H1 (cell line): ENCODE measurements at regions not wholly inside any gene's neighbourhood (a gene's known extent, or its start where the extent isn't known, plus 50 kb on each side); places are given as distances from the start of the nearest gene placed in this dataset.

Experiments
- CTCF ChIA-PET: fragments of 300-600 bp; sonication (Branson Sonifier 250); formaldehyde crosslinking; loops from one replicate; lab custom pipeline; 2021; ENCODE audit not compliant: partially characterized antibody; lab: Charles Lee
- POLR2A ChIA-PET: fragments of 300-600 bp; sonication (Branson Sonifier 250); formaldehyde crosslinking; loops from one replicate; lab custom pipeline; 2021; ENCODE audit warnings: inconsistent platforms; ENCODE audit not compliant: partially characterized antibody; lab: Charles Lee
- DNase-seq, 2 experiments: peaks; one replicate each; pipeline versions ENCODE4 v3.0.0 to v3.0.0-alpha.2; 2010 to 2022; ENCODE audit warnings: low spot score in 2 of 2, low read depth in 1 of 2, mixed read lengths in 1 of 2
- FAIRE-seq: peaks from 2 replicates; lab custom pipeline; 2011; peaks lifted over from hg19 to GRCh38; lab: Jason Lieb, UNC
- H2AFZ ChIP-seq: 2 replicates; pipeline ENCODE4 v1.8.1; 2012; ENCODE audit warnings: low read length, inconsistent platforms
- H2AK5ac ChIP-seq: 2 replicates; pipeline ENCODE4 v1.6.1; 2013; ENCODE audit warnings: low read depth, low read length
- H2BK120ac ChIP-seq: replicated peaks from 2 replicates; pipeline ENCODE3; 2013; ENCODE audit warnings: low read depth, low read length, inconsistent platforms
- H2BK12ac ChIP-seq: 2 replicates; pipeline ENCODE4 v1.6.1; 2013; ENCODE audit warnings: low read depth, low read length
- H2BK15ac ChIP-seq: 2 replicates; pipeline ENCODE4 v1.6.1; 2013; ENCODE audit warnings: low read length
- H2BK20ac ChIP-seq: 2 replicates; pipeline ENCODE4 v1.6.1; 2013; ENCODE audit warnings: low read length
- H2BK5ac ChIP-seq: 2 replicates; pipeline ENCODE4 v1.6.1; 2013; ENCODE audit warnings: low read depth, low read length
- H3K14ac ChIP-seq: 2 replicates; pipeline ENCODE4 v1.6.1; 2013; ENCODE audit warnings: inconsistent platforms; ENCODE audit not compliant: insufficient read length
- H3K18ac ChIP-seq: 2 replicates; pipeline ENCODE4 v1.6.1; 2013; ENCODE audit warnings: low read length; ENCODE audit errors: extremely low read depth
- H3K23ac ChIP-seq: 2 replicates; pipeline ENCODE4 v1.6.1; 2013; ENCODE audit warnings: inconsistent platforms; ENCODE audit not compliant: insufficient read length
- H3K23me2 ChIP-seq: 2 replicates; pipeline ENCODE4 v1.6.1; 2013; ENCODE audit warnings: low read depth, low read length
- H3K27ac ChIP-seq: 2 replicates; pipeline ENCODE4 v1.6.1; 2011; ENCODE audit warnings: low read depth, low read length, inconsistent platforms
- H3K27me3 ChIP-seq, 4 experiments: replicated peaks in 1 of 4; 1 replicate in 1 of 4; 2 replicates in 3 of 4; pipeline versions ENCODE4 v1.6.1 to v1.8.1; 2011 to 2013; ENCODE audit warnings: low read length in 3 of 4, mild to moderate bottlenecking in 3 of 4, inconsistent platforms in 2 of 4, mixed read lengths in 2 of 4, moderate library complexity in 1 of 4; ENCODE audit not compliant: control insufficient read depth in 3 of 4, insufficient read depth in 3 of 4; ENCODE audit errors: extremely low read depth in 1 of 4
- H3K36me3 ChIP-seq, 4 experiments: 2 replicates each; pipeline versions ENCODE4 v1.6.1 to v1.8.1; 2011 to 2013; ENCODE audit warnings: mild to moderate bottlenecking in 4 of 4, low read length in 3 of 4, moderate library complexity in 2 of 4, control low read depth in 1 of 4, inconsistent platforms in 1 of 4; ENCODE audit not compliant: insufficient read depth in 4 of 4, control insufficient read depth in 2 of 4
- H3K4ac ChIP-seq: replicated peaks from 2 replicates; pipeline ENCODE3; 2013; ENCODE audit warnings: low read length, low read depth, mixed read lengths, inconsistent platforms; ENCODE audit not compliant: insufficient read length
- H3K4me1 ChIP-seq, 4 experiments: replicated peaks in 1 of 4; 1 replicate in 1 of 4; 2 replicates in 3 of 4; pipeline versions ENCODE4 v1.6.1 to v1.8.1; 2011 to 2013; ENCODE audit warnings: low read length in 3 of 4, inconsistent platforms in 2 of 4, mixed read lengths in 1 of 4; ENCODE audit not compliant: insufficient read depth in 4 of 4, control insufficient read depth in 3 of 4
- H3K4me2 ChIP-seq, 2 experiments: 2 replicates each; pipeline versions ENCODE4 v1.6.1 to v1.8.1; 2011 to 2013; ENCODE audit warnings: low read depth in 2 of 2, low read length in 2 of 2, control low read depth in 1 of 2, inconsistent platforms in 1 of 2, mild to moderate bottlenecking in 1 of 2; ENCODE audit not compliant: insufficient read depth in 1 of 2
- H3K4me3 ChIP-seq, 4 experiments: fragments of 200-600, 300-600 bp in 1 of 4; sonication (generic), shearing (Covaris generic), sonication (Bioruptor Twin) in 1 of 4; 2 replicates each; pipeline versions ENCODE4 v1.5.1 to v1.8.1; 2011 to 2016; ENCODE audit warnings: low read length in 4 of 4, low read depth in 3 of 4, control low read depth in 2 of 4, inconsistent platforms in 2 of 4, mild to moderate bottlenecking in 2 of 4, mixed read lengths in 1 of 4, moderate library complexity in 1 of 4; ENCODE audit not compliant: insufficient read depth in 2 of 4; ENCODE audit errors: extremely low read depth in 1 of 4
- H3K56ac ChIP-seq: replicated peaks from 2 replicates; pipeline ENCODE3; 2013; ENCODE audit warnings: low read depth, mild to moderate bottlenecking, mixed read lengths, low read length, inconsistent platforms; ENCODE audit not compliant: insufficient read length
- H3K79me1 ChIP-seq: 2 replicates; pipeline ENCODE4 v1.6.1; 2013; ENCODE audit warnings: low read depth, low read length, control low read depth
- H3K79me2 ChIP-seq, 2 experiments: 2 replicates each; pipeline versions ENCODE4 v1.6.1 to v1.8.1; 2012 to 2013; ENCODE audit warnings: low read length in 2 of 2, mild to moderate bottlenecking in 2 of 2, inconsistent platforms in 1 of 2; ENCODE audit not compliant: insufficient read depth in 2 of 2, control insufficient read depth in 1 of 2
- H3K9ac ChIP-seq, 4 experiments: replicated peaks in 1 of 4; 1 replicate in 1 of 4; 2 replicates in 3 of 4; pipeline versions ENCODE4 v1.6.1 to v1.8.1; 2011 to 2013; ENCODE audit warnings: low read depth in 3 of 4, low read length in 3 of 4, control low read depth in 2 of 4, mild to moderate bottlenecking in 2 of 4, moderate library complexity in 2 of 4, inconsistent platforms in 1 of 4; ENCODE audit errors: extremely low read depth in 1 of 4
- H3K9me3 ChIP-seq, 2 experiments: 2 replicates each; pipeline versions ENCODE4 v1.6.1 to v1.8.1; 2012 to 2013; ENCODE audit warnings: mild to moderate bottlenecking in 2 of 2, moderate library complexity in 2 of 2, control low read depth in 1 of 2, inconsistent platforms in 1 of 2, low read depth in 1 of 2, low read length in 1 of 2, mixed read lengths in 1 of 2; ENCODE audit not compliant: insufficient read depth in 2 of 2
- H4K20me1 ChIP-seq, 2 experiments: replicated peaks in 1 of 2; 2 replicates each; pipeline versions ENCODE3 to v1.8.1; 2011 to 2013; ENCODE audit warnings: inconsistent platforms in 2 of 2, low read length in 2 of 2, mild to moderate bottlenecking in 1 of 2; ENCODE audit not compliant: insufficient read depth in 2 of 2, control insufficient read depth in 1 of 2
- H4K5ac ChIP-seq: 2 replicates; pipeline ENCODE4 v1.6.1; 2013; ENCODE audit warnings: low read length, low read depth, mixed read lengths, inconsistent platforms; ENCODE audit not compliant: insufficient read length
- H4K8ac ChIP-seq: 2 replicates; pipeline ENCODE4 v1.8.0; 2013; ENCODE audit warnings: mild to moderate bottlenecking, moderate library complexity, low read length, inconsistent platforms; ENCODE audit not compliant: insufficient read depth; ENCODE audit errors: extremely low read depth
- H4K91ac ChIP-seq: replicated peaks from 2 replicates; pipeline ENCODE3; 2013; ENCODE audit warnings: low read length, mixed read lengths, inconsistent platforms; ENCODE audit not compliant: insufficient read length
- EGR1 ChIP-seq: IDR thresholded peaks from 2 replicates; pipeline ENCODE4 v1.6.1; 2011; ENCODE audit warnings: low read depth, low read length, borderline replicate concordance
- SRF ChIP-seq: IDR thresholded peaks from 2 replicates; pipeline ENCODE4 v1.6.1; 2011; ENCODE audit warnings: mild to moderate bottlenecking, low read depth, low read length, moderate library complexity
- TBP ChIP-seq: IDR thresholded peaks from 2 replicates; pipeline ENCODE4 v1.6.1; 2011; ENCODE audit warnings: low read depth, low read length, improper control_type of control experiment
- YY1 ChIP-seq: IDR thresholded peaks from 2 replicates; pipeline ENCODE4 v1.6.1; 2011; ENCODE audit warnings: low read depth, mild to moderate bottlenecking, low read length
- WGBS, 2 experiments: shearing (Covaris generic) in 1 of 2; methylation state at CpG; one replicate each; pipeline versions ENCODE4 v1.1.6 to v1.1.7; 2013 to 2015; ENCODE audit warnings: low lambda C conversion rate in 2 of 2, mixed read lengths in 2 of 2, inconsistent platforms in 1 of 2, low coverage in 1 of 2, missing lambda C conversion rate in 1 of 2; ENCODE audit not compliant: insufficient replicate concordance in 2 of 2, insufficient coverage in 1 of 2, insufficient read length in 1 of 2; ENCODE audit errors: extremely low coverage in 1 of 2, missing lambda C conversion rate in 1 of 2; 5-methylcytosine and 5-hydroxymethylcytosine counted together
- TF ChIP-seq, protein P1 (sequence below): IDR thresholded peaks from 2 replicates; pipeline ENCODE4 v1.6.1; 2012; ENCODE audit warnings: inconsistent platforms
- TF ChIP-seq, protein P2 (sequence below), 3 experiments: IDR thresholded peaks; 1 replicate in 2 of 3; 2 replicates in 1 of 3; pipeline versions ENCODE4 v1.5.1 to v1.6.1; 2011; ENCODE audit warnings: low read length in 3 of 3, mild to moderate bottlenecking in 3 of 3, inconsistent platforms in 2 of 3, low read depth in 1 of 3, moderate library complexity in 1 of 3; ENCODE audit not compliant: insufficient read depth in 1 of 3; ENCODE audit errors: control extremely low read depth in 1 of 3

DNA sequence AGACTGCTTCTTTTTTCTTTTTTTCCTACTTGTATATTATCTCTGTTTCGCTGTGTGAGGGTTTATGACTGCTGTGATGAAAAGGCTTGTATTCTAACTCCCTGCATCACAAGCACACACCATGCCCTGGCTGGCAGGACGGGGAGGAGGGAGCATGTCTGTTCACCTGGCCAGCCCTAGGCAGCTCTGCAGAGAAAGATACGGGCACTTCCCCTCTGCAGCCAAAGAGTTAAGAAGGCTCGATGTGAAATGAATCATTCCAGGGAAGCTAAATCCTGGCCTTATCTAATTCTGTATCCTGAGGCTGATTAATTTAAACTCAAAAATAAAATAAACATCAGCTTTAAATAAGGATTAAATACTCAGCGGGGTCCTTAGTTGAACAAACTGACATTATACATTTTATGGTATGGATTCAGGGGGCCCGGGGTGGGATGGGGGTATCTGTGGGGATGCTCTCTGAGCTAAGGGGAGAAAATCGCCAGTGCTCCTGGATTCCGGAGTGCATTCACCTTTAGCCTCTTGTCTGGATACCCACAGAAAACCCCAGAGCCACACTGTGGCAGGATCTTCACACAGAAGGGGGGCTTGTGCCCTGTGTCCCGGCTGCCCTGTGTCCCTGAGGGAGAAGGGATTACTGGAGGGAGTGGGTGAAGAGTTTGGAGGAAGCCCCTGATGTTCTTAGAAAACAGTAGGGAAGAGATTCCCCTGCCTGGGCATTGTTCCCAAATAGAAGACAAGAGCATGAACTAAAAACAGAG, 321.5 kb downstream of the NPHP4 start:
- no peak overlapping the region for H3K9ac ChIP-seq

More for the DNA sequence above, 321.5 kb downstream of the NPHP4 start:
- Histone ChIP-seq H3K27ac (no peak overlapping the region), H2AK5ac (no peak overlapping the region), H2BK12ac (no peak overlapping the region), H2AFZ (no peak overlapping the region), H3K9me3 (peaks cover 6 to 7% of the 10 kb centered on the region in 2 experiments; a peak in 3 of 4 replicates), H2BK120ac (no peak overlapping the region), H4K8ac (no peak overlapping the region), H3K4me2 (no peak overlapping the region), H3K79me1 (no peaks in the 10 kb centered on the region), H3K27me3 (no peaks in the 10 kb centered on the region), H3K4ac (no peak overlapping the region), H3K79me2 (no peaks in the 10 kb centered on the region), H4K91ac (no peak overlapping the region), H2BK15ac (no peak overlapping the region), H3K36me3 (no peaks in the 10 kb centered on the region), H4K5ac (no peak overlapping the region), H3K56ac (no peak overlapping the region), H2BK5ac (no peak overlapping the region), H3K23ac (no peak overlapping the region), H3K14ac (no peak overlapping the region), H2BK20ac (no peak overlapping the region), H4K20me1 (no peaks in the 10 kb centered on the region), H3K23me2 (no peaks in the 10 kb centered on the region), H3K4me1 (no peaks in the 10 kb centered on the region), H3K18ac (no peak overlapping the region), H3K4me3 (no peak overlapping the region)
- DNase-seq (no peak), FAIRE-seq (no peak)
- TF ChIP-seq, protein P1, sequence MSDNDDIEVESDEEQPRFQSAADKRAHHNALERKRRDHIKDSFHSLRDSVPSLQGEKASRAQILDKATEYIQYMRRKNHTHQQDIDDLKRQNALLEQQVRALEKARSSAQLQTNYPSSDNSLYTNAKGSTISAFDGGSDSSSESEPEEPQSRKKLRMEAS: no peak
- TF ChIP-seq EGR1 (no peak), YY1 (no peak), SRF (no peak), TBP (no peak)
- TF ChIP-seq, protein P2, sequence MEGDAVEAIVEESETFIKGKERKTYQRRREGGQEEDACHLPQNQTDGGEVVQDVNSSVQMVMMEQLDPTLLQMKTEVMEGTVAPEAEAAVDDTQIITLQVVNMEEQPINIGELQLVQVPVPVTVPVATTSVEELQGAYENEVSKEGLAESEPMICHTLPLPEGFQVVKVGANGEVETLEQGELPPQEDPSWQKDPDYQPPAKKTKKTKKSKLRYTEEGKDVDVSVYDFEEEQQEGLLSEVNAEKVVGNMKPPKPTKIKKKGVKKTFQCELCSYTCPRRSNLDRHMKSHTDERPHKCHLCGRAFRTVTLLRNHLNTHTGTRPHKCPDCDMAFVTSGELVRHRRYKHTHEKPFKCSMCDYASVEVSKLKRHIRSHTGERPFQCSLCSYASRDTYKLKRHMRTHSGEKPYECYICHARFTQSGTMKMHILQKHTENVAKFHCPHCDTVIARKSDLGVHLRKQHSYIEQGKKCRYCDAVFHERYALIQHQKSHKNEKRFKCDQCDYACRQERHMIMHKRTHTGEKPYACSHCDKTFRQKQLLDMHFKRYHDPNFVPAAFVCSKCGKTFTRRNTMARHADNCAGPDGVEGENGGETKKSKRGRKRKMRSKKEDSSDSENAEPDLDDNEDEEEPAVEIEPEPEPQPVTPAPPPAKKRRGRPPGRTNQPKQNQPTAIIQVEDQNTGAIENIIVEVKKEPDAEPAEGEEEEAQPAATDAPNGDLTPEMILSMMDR (IDR thresholded peaks at IDR 0.05; ENCODE audit: control extremely low read depth in 1 of 3, insufficient read depth in 1 of 3, low read depth in 1 of 3, low read length in 3 of 3): no peak
- ChIA-PET CTCF (interaction anchor here (1.2 to 1.4 kb wide), 2 partner anchors 20 to 76 kb away, joined by 3 read pairs; no protein-coding TSS in a partner anchor), POLR2A (interaction anchor here (2.1 kb wide), 1 partner anchor 11 kb away, joined by 5 read pairs; no protein-coding TSS in a partner anchor)
- 62% methylated on average over 8 of the region's 9 CpGs; no CpG with 5 or more reads in 1 of the 2 experiments for WGBS, 2 experiments
